SU-DHL-6 (cell line): ENCODE measurements at regions not wholly inside any gene's neighbourhood (a gene's known extent, or its start where the extent isn't known, plus 50 kb on each side); places are given as distances from the start of the nearest gene placed in this dataset.

Experiments used
- H2AFZ ChIP-seq: fragments of 200-600 bp; sonication (generic); 2 replicates; pipeline ENCODE4 v1.6.1; 2014; ENCODE audit warnings: low read depth, mild to moderate bottlenecking, moderate library complexity, mixed read lengths, antibody characterized with exemption, low read length; ENCODE audit not compliant: severe bottlenecking
- H3F3A ChIP-seq: fragments of 200-600 bp; shearing (Covaris generic); 2 replicates; pipeline ENCODE4 v1.6.0; 2016; ENCODE audit warnings: antibody characterized with exemption, mild to moderate bottlenecking; ENCODE audit not compliant: insufficient read depth
- H3K27ac ChIP-seq: fragments of 200-600 bp; sonication (generic); 2 replicates; pipeline ENCODE4 v1.5.1; 2016; ENCODE audit warnings: low read depth, mild to moderate bottlenecking, low read length, moderate library complexity, mixed read lengths
- H3K27me3 ChIP-seq: fragments of 200-600 bp; sonication (generic), shearing (Covaris generic); 2 replicates; pipeline ENCODE4 v1.6.0; 2014; ENCODE audit warnings: mild to moderate bottlenecking, low read length
- H3K36me3 ChIP-seq: fragments of 200-600 bp; sonication (generic); 2 replicates; pipeline ENCODE4 v1.6.1; 2014; ENCODE audit warnings: mild to moderate bottlenecking, low read length, mixed read lengths
- H3K4me2 ChIP-seq: fragments of 300-600, 200-600 bp; shearing (Covaris generic), sonication (generic); 2 replicates; pipeline ENCODE4 v1.6.0; 2014; ENCODE audit warnings: low read length, low read depth, mild to moderate bottlenecking; ENCODE audit not compliant: poor library complexity, severe bottlenecking
- H3K4me3 ChIP-seq: fragments of 200-600 bp; sonication (generic); 2 replicates; pipeline ENCODE4 v1.5.1; 2014; ENCODE audit warnings: antibody characterized with exemption, low read length, mild to moderate bottlenecking, mixed read lengths; ENCODE audit not compliant: insufficient read depth, poor library complexity, severe bottlenecking
- H3K79me2 ChIP-seq: fragments of 200-600 bp; sonication (generic); 2 replicates; pipeline ENCODE4 v1.6.1; 2014; ENCODE audit warnings: mild to moderate bottlenecking, low read length, moderate library complexity; ENCODE audit not compliant: insufficient read depth
- H3K9ac ChIP-seq: fragments of 200-600 bp; sonication (generic); 2 replicates; pipeline ENCODE4 v1.7.0; 2014; ENCODE audit warnings: mild to moderate bottlenecking, low read length
- H3K9me2 ChIP-seq: fragments of 200-600 bp; sonication (generic); replicated peaks from 2 replicates; pipeline ENCODE4 v1.6.1; 2014; ENCODE audit warnings: low read length; ENCODE audit not compliant: insufficient read depth
- H3K9me3 ChIP-seq: fragments of 200-600 bp; sonication (generic); 2 replicates; pipeline ENCODE4 v1.6.1; 2014; ENCODE audit warnings: low read length, mixed read lengths; ENCODE audit not compliant: insufficient read depth
- H4K20me1 ChIP-seq: fragments of 200-600 bp; sonication (generic); 2 replicates; pipeline ENCODE4 v1.6.1; 2014; ENCODE audit warnings: low read depth, mild to moderate bottlenecking, antibody characterized with exemption, low read length, moderate library complexity, mixed read lengths
- CTCF ChIP-seq: fragments of 200-600 bp; sonication (generic); IDR thresholded peaks from one replicate; pipeline ENCODE4 v1.5.1; 2017; ENCODE audit warnings: antibody characterized with exemption, mild to moderate bottlenecking, low read length, moderate library complexity; ENCODE audit not compliant: insufficient read depth, poor library complexity, severe bottlenecking
- EZH2phosphoT487 ChIP-seq: fragments of 200-600 bp; sonication (generic), shearing (Covaris generic); conservative IDR thresholded peaks from 2 replicates; pipeline ENCODE4 v1.6.1; 2018; ENCODE audit warnings: mild to moderate bottlenecking, antibody characterized with exemption, low read length, moderate library complexity, mixed read lengths

GRCh38 chr10:111999915-112000302 lies 183.7 kb downstream of the GPAM start:
- no peak overlapping the region for H3K27ac ChIP-seq
- no peaks in the 10 kb centered on the region for H3K9me3 ChIP-seq
- no peaks in the 10 kb centered on the region for H3K27me3 ChIP-seq
- no peaks in the 10 kb centered on the region for H3K79me2 ChIP-seq
- no peaks in the 10 kb centered on the region for H3K9me2 ChIP-seq
- H3F3A ChIP-seq: no peaks in the 10 kb centered on the region
- no peak overlapping the region for H2AFZ ChIP-seq
- TF ChIP-seq CTCF (no peak), EZH2phosphoT487 (no peak)
- no peak overlapping the region for H3K4me2 ChIP-seq
- no peaks in the 10 kb centered on the region for H3K36me3 ChIP-seq
- no peak overlapping the region for H3K4me3 ChIP-seq
- no peak overlapping the region for H3K9ac ChIP-seq
- no peaks in the 10 kb centered on the region for H4K20me1 ChIP-seq

DNA sequence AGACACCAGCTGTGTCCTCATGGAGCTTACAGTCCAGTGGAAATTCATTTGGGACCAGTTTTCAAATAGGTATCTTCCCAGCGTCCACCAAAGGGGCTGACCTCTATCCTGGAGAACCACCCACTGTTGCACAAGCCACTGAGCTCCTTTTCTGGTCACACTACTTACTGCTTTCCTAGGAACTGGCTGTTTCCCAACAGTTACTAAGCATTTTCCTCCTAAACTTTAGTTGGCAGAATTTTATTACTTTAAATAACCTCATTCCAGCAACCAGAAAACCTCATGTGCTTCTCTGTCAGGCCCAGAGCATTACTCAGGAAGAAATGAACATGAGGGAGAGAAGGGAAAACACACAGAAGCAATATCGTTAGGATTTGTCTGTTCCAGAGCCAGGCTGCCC lies 183.1 kb downstream of the GPAM start:
- no peak for TF ChIP-seq CTCF
- no peak for TF ChIP-seq EZH2phosphoT487
- H3F3A ChIP-seq: no peaks in the 10 kb centered on the region

DNA sequence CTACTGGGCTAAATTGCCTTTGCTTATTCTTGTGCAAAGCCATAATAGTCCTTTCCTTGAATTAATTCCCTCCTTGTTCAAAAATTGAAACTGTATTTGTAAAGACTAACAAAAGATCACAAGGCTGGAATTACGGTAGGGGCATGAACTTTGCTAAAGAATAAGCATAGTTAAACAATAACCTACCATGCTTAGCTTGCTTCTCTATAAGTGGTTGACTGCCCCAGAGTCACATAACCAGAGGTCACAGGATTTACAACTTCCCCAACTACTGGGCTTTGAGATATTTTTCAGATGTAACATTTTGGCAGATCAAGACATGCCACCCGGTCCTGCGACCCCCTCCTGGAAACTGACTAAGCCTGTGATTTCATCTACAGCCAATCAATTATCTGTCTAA lies 181.4 kb downstream of the GPAM start:
- Histone ChIP-seq H3K27me3 (no peaks in the 10 kb centered on the region), H3K79me2 (no peaks in the 10 kb centered on the region), H2AFZ (no peak overlapping the region), H3K4me3 (no peak overlapping the region), H3K4me2 (no peak overlapping the region), H3K9me2 (no peaks in the 10 kb centered on the region), H3K27ac (no peak overlapping the region), H3K9me3 (no peaks in the 10 kb centered on the region), H3F3A (no peaks in the 10 kb centered on the region), H4K20me1 (no peaks in the 10 kb centered on the region), H3K36me3 (no peaks in the 10 kb centered on the region), H3K9ac (no peak overlapping the region)
- no peak for TF ChIP-seq CTCF
- TF ChIP-seq EZH2phosphoT487: no peak

More for the DNA sequence above, 183.1 kb downstream of the GPAM start:
- Histone ChIP-seq H3K4me3 (no peak overlapping the region), H3K9me3 (no peaks in the 10 kb centered on the region), H3K27ac (no peak overlapping the region), H3K36me3 (no peaks in the 10 kb centered on the region), H3K79me2 (no peaks in the 10 kb centered on the region), H2AFZ (no peak overlapping the region), H3K9me2 (no peaks in the 10 kb centered on the region), H3K9ac (no peak overlapping the region), H3K27me3 (no peaks in the 10 kb centered on the region), H4K20me1 (no peaks in the 10 kb centered on the region), H3K4me2 (no peak overlapping the region)

GRCh38 chr10:112004075-112004474 lies 179.5 kb downstream of the GPAM start:
- Histone ChIP-seq H3K27ac (no peak overlapping the region), H2AFZ (no peak overlapping the region), H3K4me2 (no peak overlapping the region), H3F3A (no peaks in the 10 kb centered on the region), H3K9me3 (no peaks in the 10 kb centered on the region), H3K9me2 (no peaks in the 10 kb centered on the region), H3K4me3 (no peak overlapping the region), H3K9ac (no peak overlapping the region), H3K36me3 (no peaks in the 10 kb centered on the region), H3K27me3 (no peaks in the 10 kb centered on the region), H3K79me2 (no peaks in the 10 kb centered on the region), H4K20me1 (no peaks in the 10 kb centered on the region)
- no peak for TF ChIP-seq CTCF
- no peak for TF ChIP-seq EZH2phosphoT487
